HG03064 (cell line): ENCODE measurements at regions not wholly inside any gene's neighbourhood (a gene's known extent, or its start where the extent isn't known, plus 50 kb on each side); places are given as distances from the start of the nearest gene placed in this dataset.
"Not testable (repeated sequence)": the region's sequence is repeated elsewhere in the genome, so short reads cannot be mapped to it uniquely, and the experiment has no call there.

Experiments used
- ATAC-seq: cut with Tn5 transposase; IDR thresholded peaks from one replicate; pipeline ENCODE4 v1.9.1; 2021; ENCODE audit warnings: low read depth; ENCODE audit not compliant: unreplicated experiment

GRCh38 chr2:149781263-149781808 is 193.8 kb upstream of the MMADHC start:
- no peak for ATAC-seq

DNA sequence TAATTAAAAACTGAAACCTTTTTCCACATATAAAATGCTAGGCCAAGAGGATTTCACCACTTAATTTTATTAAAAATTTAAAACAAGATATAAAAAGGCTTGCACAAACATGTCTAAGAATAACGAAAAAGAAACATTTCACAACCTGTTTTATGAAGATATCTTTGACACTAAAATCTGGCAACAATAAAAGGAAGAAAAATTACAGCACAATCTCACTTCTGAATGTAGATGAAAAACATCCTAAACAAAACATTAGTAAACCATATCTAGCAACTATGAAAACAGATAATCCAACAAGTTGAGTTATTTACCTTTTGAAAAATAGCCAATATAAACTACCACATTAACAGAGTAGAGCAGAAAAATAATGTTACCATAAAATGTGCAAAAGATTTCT is 185.4 kb upstream of the MMADHC start:
- ATAC-seq, result no peak

- ATAC-seq, result no peak
Measured at GRCh38 chr2:149768320-149768799, 180.8 kb upstream of the MMADHC start.

DNA sequence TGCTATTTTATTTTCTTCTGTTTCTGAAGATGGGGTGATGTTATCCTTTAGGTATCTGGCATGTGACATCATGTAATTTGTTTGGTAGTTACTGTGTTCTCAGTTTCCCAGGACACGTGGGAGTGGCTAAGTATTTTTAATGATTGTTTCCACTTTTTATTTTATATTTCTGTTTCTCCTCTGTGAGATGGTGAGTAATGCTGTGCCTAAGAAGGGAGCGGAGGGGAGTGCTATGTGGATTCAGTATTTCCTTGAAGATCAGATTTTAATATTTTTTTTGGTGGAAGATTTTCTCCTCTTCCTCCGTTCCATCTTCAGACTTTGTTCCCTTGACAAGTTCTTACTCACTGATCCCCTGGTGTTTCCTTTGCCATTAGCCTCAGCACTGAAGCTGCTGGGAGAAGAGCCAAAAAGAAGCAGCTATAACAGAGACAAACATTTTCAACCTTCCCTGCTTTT is 180.0 kb upstream of the MMADHC start:
- no peak for ATAC-seq

GRCh38 chr2:149766339-149766738 is 178.8 kb upstream of the MMADHC start:
- no peak for ATAC-seq

DNA sequence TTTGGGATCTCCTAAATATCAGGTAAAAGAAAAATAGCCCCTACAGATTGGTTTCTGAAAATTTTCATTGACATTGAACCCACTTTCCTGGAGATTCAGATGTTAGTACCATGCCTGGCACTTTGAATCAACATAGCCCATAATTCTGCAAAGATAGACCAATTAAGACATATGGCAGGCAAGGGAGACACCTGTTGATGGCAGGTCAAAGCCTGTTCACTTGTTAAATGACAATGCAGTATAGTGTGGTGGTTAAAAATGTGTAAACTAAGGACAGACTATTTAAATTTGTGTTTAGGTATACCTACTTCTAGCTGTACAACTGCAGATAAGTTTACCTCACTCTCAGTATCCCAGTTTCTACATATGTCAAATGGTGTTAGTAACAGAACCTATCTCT is 178.1 kb upstream of the MMADHC start:
- ATAC-seq, result no peak

DNA sequence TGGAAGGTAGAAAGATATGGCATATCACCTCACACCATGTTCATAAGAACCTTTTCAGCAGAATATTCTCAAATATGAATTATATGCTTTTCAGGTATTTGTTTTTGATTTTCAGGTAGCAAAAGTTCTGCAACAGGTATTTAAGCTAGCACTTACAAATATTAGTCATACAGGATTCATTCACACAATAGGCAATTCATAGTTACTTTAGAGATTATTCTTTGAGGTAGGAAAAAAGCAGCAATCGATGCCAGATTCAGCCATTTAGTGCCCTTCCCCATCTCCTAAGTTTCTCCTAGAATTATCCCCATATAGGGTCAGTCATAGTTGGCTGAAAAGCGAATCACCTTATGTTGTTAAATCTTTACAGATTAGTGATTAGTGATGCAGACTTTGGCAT is 177.4 kb upstream of the MMADHC start:
- ATAC-seq, result no peak

DNA sequence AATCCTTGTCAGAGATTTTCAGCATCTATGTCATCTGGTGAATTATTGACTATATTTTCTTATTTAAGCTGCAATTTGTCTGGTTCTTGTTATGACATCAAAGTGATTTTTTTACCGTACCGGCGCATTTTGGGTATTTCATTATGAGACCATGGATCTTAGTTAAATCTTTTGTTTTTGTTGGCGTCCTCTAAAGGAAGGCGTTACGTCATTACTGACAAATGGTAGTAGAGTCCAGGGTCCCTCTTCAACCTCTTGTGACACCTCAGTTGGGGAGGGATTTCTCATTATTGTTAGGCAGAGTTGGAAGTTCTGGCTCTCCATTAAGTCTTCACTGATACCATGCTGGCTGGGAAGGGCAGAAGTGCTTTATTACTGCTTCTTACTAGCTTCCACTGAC is 175.8 kb upstream of the MMADHC start:
- ATAC-seq, result no peak

DNA sequence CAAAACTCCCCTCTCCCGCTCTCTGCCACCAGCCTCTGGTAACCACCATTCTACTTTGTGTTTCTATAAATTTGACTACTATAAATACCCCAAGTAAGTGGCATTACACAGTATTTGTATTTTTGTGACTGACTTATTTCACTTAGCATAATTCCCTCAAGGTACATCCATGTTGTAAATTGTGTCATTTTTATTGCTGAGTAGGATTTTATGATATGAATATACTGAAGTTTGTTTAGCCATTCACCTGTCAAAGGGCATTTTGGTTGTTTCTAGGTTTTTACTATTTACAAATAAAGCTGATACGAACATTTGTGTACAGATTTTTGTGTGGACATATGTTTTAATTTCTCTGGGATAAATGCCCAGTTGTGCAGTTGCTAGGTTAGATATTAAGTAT is 174.0 kb upstream of the MMADHC start:
- ATAC-seq, result no peak

GRCh38 chr2:149759382-149759781 is 171.8 kb upstream of the MMADHC start:
- ATAC-seq, result not testable (repeated sequence)

DNA sequence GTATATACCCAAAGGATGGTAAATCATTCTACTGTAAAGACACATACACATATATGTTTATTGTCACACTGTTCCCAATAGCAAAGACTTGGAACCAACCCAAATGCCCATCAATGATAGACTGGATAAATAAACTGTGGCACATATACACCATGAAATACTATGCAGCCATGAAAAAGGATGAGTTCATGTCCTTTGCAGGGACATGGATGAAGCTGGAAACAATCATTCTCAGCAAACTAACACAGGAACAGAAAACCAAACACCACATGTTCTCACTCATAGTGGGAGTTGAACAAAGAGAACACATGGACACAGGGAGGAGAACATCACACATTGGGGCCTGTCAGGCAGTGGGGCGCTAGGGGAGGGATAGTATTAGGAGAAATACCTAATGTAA is 167.1 kb upstream of the MMADHC start:
- ATAC-seq, result not testable (repeated sequence)

DNA sequence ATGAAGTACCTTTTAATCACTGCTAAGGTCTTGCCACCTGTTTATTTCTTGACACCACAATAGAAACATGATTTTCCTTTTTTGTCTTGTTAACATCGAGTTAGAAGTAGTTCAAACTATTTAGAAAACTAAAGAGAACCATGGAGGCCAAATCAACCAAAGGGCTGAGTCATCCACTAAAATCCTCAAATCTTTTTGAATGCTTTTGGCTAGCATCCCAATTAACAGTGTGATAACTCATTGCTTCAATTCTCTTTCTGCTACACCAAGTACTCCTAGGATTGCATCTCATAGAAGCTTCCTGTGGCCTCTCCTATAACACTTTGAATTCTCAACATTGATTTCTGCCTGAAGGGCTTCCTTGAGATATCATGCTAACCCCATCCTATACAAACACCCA is 159.9 kb upstream of the MMADHC start:
- no peak for ATAC-seq

- ATAC-seq, result no peak
Measured at GRCh38 chr2:149745396-149746230, 158.0 kb upstream of the MMADHC start.

DNA sequence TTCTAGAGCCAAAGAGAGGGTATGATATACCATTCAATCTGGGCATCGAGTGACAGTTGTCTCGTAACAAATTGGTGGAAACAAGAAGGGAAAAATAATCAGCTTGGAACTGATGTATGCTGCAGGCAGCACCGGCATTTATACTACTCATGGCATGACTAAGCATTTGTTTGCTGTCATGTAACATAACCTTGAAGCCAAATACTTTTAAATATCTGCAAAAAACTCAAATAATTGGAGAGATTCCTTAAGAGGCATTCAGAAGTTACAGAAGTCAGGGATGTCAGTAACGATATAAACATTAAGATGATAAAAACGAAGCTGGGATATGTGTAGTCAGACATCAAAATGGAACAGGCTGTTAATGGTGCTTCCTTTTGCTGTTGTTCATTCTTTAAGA is 157.3 kb upstream of the MMADHC start:
- no peak for ATAC-seq

DNA sequence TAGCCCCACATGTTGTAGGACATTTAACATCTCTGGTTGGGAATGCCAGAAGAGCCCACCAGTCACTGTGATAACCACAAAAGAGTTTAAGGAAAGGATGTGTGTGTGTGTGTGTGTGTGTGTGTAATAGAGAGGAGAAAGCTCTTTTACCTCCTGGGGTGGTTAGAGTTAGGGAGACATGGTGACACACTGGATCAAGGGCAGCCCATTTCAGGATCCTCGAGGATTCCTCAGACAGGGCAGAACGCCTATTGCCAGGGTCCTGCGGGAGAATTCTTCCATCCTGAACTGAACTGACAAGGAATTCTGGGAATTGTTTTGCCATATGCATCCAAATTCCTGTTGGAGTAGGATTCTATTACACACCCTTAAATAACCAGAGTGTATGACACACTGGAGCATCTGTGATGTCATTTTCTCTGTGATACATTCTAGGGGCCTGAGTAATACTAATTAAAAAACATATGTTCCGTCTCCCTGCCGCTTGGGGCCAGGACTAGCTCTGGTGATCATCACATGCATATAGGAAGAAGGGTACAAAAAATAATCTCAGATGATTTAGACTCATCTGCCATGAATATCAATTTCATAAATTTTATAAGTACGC is 156.4 kb upstream of the MMADHC start:
- ATAC-seq, result no peak

DNA sequence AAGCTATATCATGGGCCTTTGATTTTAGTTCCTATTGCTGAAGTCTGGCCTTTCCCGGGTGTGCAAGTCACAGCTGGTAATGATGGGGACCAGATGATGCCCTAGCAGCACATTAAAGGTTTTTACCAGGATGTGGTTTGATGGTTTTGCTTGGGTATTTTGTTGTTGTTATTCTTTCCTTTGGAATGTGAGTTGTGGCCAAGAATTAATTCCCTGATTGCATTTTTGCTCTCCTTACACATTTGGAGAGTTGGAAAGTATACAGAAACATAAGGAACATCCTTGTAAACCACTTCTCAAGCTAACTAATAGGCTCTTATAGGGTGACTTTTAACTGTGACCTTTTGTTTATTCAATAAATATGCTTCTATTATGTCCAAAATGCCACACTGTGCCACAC is 154.1 kb upstream of the MMADHC start:
- no peak for ATAC-seq

GRCh38 chr2:149740490-149740889 is 152.9 kb upstream of the MMADHC start:
- no peak for ATAC-seq

- no peak for ATAC-seq
Measured at GRCh38 chr2:149739883-149740265, 152.3 kb upstream of the MMADHC start.

GRCh38 chr2:149739171-149739882 is 151.8 kb upstream of the MMADHC start:
- ATAC-seq, result no peak

DNA sequence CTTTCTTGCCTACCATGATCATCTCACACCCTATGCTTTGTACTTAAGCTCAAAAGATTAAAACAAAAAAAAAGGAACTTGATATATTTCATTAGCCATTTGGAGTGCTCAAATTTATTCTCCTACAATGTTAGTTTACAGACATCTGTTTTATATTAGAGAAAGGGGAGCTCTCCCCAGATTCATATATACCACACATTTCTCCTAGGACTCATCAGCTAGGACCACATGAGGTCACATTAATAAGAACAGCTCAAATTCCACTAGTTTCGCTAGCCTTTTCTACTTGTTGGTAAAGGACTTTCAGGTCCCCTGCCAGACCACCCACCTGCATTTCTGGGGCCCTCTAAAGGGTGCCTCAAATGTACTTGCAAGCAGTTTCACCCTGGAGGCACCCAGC is 151.2 kb upstream of the MMADHC start:
- no peak for ATAC-seq

- ATAC-seq, result no peak
Measured at GRCh38 chr2:149737896-149738295, 150.3 kb upstream of the MMADHC start.
